Glutamatergic neuron (in vitro differentiated cells): ENCODE measurements at regions not wholly inside any gene's neighbourhood (a gene's known extent, or its start where the extent isn't known, plus 50 kb on each side); places are given as distances from the start of the nearest gene placed in this dataset.
"Not testable (repeated sequence)": the region's sequence is repeated elsewhere in the genome, so short reads cannot be mapped to it uniquely, and the experiment has no call there.

Source experiments
- DNase-seq: peaks from one replicate; pipeline ENCODE4 v3.0.0; 2022
- H3K27ac Mint-ChIP-seq: one replicate; pipeline ENCODE4 v1.8.0; 2020; ENCODE audit warnings: mild to moderate bottlenecking, mixed read lengths, inconsistent platforms; ENCODE audit not compliant: unreplicated experiment
- H3K27me3 Mint-ChIP-seq: one replicate; pipeline ENCODE4 v1.8.0; 2020; ENCODE audit warnings: mild to moderate bottlenecking, moderate library complexity, mixed read lengths, inconsistent platforms; ENCODE audit not compliant: unreplicated experiment
- H3K36me3 Mint-ChIP-seq: one replicate; pipeline ENCODE4 v1.8.0; 2020; ENCODE audit warnings: mild to moderate bottlenecking, mixed read lengths, inconsistent platforms; ENCODE audit not compliant: unreplicated experiment
- H3K4me1 Mint-ChIP-seq: one replicate; pipeline ENCODE4 v1.8.0; 2020; ENCODE audit warnings: mild to moderate bottlenecking, low read depth, mixed read lengths, inconsistent platforms; ENCODE audit not compliant: unreplicated experiment
- H3K4me3 Mint-ChIP-seq: one replicate; pipeline ENCODE4 v1.8.0; 2020; ENCODE audit warnings: mild to moderate bottlenecking, mixed read lengths, inconsistent platforms; ENCODE audit not compliant: unreplicated experiment
- H3K9me3 Mint-ChIP-seq: one replicate; pipeline ENCODE4 v1.8.0; 2020; ENCODE audit warnings: mild to moderate bottlenecking, moderate library complexity, mixed read lengths, inconsistent platforms; ENCODE audit not compliant: unreplicated experiment
- TF ChIP-seq, protein P1 (sequence below): fragments of 200-600 bp; sonication (generic); IDR thresholded peaks from one replicate; pipeline ENCODE4 v1.5.0; 2021; ENCODE audit not compliant: partially characterized antibody, unreplicated experiment

DNA sequence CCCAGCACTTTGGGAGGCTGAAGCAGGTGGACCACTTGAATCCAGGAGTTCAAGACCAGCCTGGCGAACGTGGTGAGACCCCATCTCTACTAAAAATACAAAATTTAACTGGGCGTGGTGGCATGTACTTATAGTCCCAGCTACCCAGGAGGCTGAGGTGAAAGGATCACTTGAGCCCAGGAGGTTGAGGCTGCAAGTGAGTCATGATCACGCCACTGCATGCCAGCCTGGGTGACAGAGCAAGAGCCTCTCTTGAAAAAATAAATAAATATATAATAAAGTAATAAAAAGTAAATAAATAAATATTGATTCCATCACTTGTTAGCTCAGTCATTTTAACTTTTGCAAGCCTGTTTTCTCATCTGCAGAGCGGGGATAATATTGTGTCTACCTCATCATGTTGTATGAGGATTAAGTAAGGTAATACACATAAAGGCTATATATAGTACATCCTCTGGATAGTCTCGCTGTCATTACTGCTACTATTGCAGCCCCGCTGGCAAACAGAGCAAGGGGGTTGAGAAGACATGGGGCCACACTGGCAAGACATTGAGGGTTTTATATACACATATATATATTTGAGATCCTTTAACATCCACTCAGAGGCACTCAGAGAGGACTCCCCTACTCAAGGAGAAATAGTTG lies 210.9 kb downstream of the C9orf152 start:
- Mint-ChIP-seq H3K9me3 (peaks cover 4% of the 10 kb centered on the region), H3K27ac (no peak overlapping the region), H3K4me3 (no peak overlapping the region), H3K27me3 (no peaks in the 10 kb centered on the region), H3K36me3 (peaks cover 17% of the 10 kb centered on the region), H3K4me1 (no peaks in the 10 kb centered on the region)
- TF ChIP-seq, protein P1, sequence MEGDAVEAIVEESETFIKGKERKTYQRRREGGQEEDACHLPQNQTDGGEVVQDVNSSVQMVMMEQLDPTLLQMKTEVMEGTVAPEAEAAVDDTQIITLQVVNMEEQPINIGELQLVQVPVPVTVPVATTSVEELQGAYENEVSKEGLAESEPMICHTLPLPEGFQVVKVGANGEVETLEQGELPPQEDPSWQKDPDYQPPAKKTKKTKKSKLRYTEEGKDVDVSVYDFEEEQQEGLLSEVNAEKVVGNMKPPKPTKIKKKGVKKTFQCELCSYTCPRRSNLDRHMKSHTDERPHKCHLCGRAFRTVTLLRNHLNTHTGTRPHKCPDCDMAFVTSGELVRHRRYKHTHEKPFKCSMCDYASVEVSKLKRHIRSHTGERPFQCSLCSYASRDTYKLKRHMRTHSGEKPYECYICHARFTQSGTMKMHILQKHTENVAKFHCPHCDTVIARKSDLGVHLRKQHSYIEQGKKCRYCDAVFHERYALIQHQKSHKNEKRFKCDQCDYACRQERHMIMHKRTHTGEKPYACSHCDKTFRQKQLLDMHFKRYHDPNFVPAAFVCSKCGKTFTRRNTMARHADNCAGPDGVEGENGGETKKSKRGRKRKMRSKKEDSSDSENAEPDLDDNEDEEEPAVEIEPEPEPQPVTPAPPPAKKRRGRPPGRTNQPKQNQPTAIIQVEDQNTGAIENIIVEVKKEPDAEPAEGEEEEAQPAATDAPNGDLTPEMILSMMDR, result no peak
- no peak for DNase-seq

DNA sequence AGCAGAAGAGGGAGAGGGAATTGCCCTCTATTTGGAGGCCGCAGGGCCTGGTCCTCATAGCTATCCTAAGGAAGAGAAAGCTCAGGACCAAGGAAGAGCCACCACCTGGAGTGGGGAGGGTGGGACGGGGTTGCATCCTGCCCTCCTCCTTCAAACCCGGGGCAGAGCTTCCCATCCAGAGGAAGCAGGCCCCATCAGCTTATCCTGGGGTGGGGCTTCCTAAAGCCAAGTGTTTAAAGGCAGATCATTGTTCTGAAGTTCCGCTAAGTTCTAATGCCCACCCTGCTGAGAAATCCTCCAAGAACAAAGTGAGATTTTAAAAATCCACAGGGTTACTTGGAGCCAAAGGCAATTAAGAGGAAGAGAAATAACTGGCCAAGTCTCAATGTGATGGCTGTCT lies 210.3 kb downstream of the C9orf152 start:
- TF ChIP-seq, protein P1, result no peak
- no peak for DNase-seq
- H3K4me1 Mint-ChIP-seq, result no peaks in the 10 kb centered on the region
- peaks cover 4% of the 10 kb centered on the region for H3K9me3 Mint-ChIP-seq
- H3K36me3 Mint-ChIP-seq, result peaks cover 17% of the 10 kb centered on the region
- no peak overlapping the region for H3K27ac Mint-ChIP-seq
- no peak overlapping the region for H3K4me3 Mint-ChIP-seq
- no peaks in the 10 kb centered on the region for H3K27me3 Mint-ChIP-seq

DNA sequence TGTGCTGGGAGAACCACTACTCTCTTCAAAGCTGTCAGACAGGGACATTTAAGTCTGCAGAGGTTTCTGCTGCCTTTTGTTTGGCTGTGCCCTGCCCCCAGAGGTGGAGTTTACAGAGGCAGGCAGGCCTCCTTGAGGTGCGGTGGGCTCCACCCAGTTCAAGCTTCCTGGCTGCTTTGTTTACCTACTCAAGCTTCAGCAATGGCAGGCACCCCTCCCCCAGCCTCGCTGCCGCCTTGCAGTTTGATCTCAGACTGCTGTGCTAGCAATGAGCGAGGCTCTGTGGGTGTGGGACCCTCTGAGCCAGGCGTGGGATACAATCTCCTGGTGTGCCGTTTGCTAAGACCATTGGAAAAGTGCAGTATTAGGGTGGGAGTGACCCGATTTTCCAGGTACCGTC lies 202.4 kb downstream of the C9orf152 start:
- not testable (repeated sequence) for DNase-seq, H3K4me3 Mint-ChIP-seq, H3K4me1 Mint-ChIP-seq, H3K27me3 Mint-ChIP-seq, H3K36me3 Mint-ChIP-seq, H3K27ac Mint-ChIP-seq
- H3K9me3 Mint-ChIP-seq, result peaks cover 13% of the 10 kb centered on the region

DNA sequence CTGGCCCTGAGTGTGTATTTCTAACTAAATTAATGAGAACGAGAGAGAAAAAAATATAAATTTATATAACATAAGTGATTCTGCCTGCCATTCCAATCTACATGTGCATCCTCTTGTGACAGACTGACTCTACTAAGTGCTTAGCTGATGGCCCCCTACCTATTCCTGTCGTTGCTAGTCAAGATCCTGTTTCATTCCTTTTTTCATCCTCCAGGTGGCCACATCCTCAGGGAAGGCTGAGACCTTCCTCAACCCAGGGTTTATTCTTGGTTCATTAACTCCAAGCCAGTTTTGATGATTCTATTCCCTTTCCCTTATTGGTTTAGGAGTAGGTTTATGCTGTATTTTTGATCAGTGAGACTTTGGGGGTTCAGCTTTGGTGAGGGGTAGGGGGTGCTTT lies 201.3 kb downstream of the C9orf152 start:
- no peak overlapping the region for H3K4me3 Mint-ChIP-seq

DNA sequence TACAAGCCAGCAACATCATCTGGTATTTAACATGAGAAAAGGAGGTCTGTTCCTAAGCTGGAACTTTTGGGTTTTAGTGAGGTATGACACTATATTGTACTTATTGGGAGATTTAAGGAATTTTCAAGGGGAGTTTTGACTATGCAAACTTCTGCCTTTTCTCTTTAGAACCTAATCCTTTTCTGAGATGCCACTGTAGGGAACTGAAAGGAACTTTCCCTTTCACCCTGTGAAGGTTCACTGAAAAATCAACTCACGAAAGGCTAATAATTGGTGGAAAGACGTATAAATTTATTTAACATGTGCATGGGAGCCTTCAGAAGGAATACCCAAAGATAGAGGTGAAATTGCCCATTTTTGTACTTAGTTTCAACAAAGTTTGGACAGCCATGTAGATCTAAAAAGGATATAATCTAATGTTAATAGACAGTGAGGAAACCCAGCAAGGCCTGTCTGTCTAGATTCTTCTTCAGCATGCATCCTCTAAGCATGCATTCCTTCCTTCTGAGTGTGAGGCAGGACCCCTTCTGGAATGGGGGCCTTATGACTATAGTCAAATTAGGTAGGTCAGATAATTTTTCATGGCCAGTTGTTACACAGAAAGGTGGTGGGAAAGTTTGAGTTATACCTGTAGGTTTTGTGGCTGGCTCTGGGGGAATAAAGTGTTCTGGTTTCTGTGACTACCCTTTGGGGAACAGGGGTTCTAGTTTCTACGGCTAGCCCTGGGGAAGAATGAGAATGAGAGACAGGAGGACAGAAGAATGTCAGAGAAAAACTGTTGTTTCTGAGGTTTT lies 200.3 kb downstream of the C9orf152 start:
- H3K36me3 Mint-ChIP-seq, result peaks cover 10% of the 10 kb centered on the region
- peaks cover 3% of the 10 kb centered on the region for H3K27me3 Mint-ChIP-seq
- no peak overlapping the region for H3K27ac Mint-ChIP-seq
- H3K4me3 Mint-ChIP-seq, result no peak overlapping the region
- TF ChIP-seq, protein P1, result no peak
- DNase-seq, result no peak
- H3K4me1 Mint-ChIP-seq, result no peaks in the 10 kb centered on the region
- H3K9me3 Mint-ChIP-seq, result peaks cover 13% of the 10 kb centered on the region

More for the DNA sequence above, 201.3 kb downstream of the C9orf152 start:
- H3K9me3 Mint-ChIP-seq, result peaks cover 13% of the 10 kb centered on the region
- no peaks in the 10 kb centered on the region for H3K4me1 Mint-ChIP-seq
- H3K27ac Mint-ChIP-seq, result no peak overlapping the region
- peaks cover 10% of the 10 kb centered on the region for H3K36me3 Mint-ChIP-seq
- H3K27me3 Mint-ChIP-seq, result peaks cover 3% of the 10 kb centered on the region
- DNase-seq, result no peak
- TF ChIP-seq, protein P1, result no peak
